GM21576 (cell line): ENCODE measurements at regions not wholly inside any gene's neighbourhood (a gene's known extent, or its start where the extent isn't known, plus 50 kb on each side); places are given as distances from the start of the nearest gene placed in this dataset.
"Not testable (repeated sequence)": the region's sequence is repeated elsewhere in the genome, so short reads cannot be mapped to it uniquely, and the experiment has no call there.

Source experiments
- ATAC-seq: cut with Tn5 transposase; IDR thresholded peaks from one replicate; pipeline ENCODE4 v1.9.1; 2021; ENCODE audit warnings: mild to moderate bottlenecking, moderate library complexity; ENCODE audit not compliant: unreplicated experiment

DNA sequence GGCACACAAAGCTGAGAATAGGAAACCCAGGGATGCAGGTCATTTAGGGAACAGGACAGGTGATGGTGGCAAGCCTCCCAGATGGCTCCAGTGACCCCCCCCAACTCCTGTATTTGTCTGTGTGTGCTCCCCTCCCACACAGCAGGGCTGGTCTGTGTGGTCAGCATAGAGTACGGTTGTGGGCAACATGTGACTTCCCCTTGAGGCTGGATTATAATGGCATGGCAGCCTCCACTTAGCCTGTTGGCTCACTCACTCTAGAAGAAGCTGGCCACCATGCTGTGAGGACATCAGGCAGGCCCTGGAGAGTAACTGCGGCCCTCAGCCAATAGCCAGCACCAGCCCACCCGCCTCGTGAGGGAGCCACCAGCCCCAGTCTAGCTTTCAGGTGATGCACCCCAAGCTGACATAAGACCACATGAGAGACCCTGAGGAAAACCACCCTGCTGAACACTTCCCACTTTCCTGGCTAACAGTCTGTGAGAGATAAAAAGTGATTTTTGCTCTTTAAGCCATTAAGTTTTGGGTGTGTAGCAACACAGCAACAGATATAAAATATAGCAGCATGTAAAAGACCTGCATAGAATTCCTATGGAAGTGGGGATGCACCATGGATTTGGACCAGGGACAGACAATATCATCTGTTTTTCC, 151.3 kb downstream of the LAT start:
- not testable (repeated sequence) for ATAC-seq

- ATAC-seq: not testable (repeated sequence)
These were observed 150.2 kb downstream of the LAT start for GRCh38 chr16:29135098-29135497.

- not testable (repeated sequence) for ATAC-seq
These were observed 149.0 kb downstream of the LAT start for GRCh38 chr16:29133681-29134430.

- ATAC-seq: not testable (repeated sequence)
These were observed 148.0 kb downstream of the LAT start for GRCh38 chr16:29132869-29133268.

- ATAC-seq: not testable (repeated sequence)
These were observed 147.6 kb downstream of the LAT start for GRCh38 chr16:29132444-29132843.

GRCh38 chr16:29130901-29131851, 146.3 kb downstream of the LAT start:
- ATAC-seq: not testable (repeated sequence)

GRCh38 chr16:29130131-29130711, 145.4 kb downstream of the LAT start:
- ATAC-seq: not testable (repeated sequence)

DNA sequence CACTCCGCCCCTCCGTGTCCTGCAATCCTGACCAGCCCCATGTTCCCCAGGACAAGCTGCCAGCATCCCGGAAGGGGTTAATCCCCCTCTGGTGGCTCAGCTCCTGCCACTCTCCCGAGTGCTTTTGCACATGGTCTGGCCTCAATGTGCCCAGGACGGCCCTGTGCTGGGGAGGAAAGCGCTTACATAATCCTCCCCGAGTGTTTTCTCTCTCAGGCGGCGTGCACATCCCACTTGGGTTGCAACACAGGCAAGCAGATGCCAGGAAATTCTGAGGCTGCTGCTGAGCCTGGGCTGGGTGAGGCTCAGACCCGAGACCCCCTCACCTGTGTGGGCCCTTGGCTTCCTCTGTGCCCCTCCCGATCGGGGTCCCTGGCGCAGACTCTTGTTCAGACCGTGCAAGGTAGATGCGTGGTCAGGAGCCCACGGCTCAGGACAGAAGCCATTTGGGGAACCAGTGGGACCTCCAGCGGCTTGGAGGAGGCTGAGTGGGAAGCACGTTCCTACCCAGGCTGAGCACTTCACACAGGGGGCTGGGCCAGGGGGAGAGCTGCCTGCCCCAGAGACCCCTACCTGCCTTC, 144.7 kb downstream of the LAT start:
- not testable (repeated sequence) for ATAC-seq

GRCh38 chr16:29128732-29129457, 144.0 kb downstream of the LAT start:
- not testable (repeated sequence) for ATAC-seq

DNA sequence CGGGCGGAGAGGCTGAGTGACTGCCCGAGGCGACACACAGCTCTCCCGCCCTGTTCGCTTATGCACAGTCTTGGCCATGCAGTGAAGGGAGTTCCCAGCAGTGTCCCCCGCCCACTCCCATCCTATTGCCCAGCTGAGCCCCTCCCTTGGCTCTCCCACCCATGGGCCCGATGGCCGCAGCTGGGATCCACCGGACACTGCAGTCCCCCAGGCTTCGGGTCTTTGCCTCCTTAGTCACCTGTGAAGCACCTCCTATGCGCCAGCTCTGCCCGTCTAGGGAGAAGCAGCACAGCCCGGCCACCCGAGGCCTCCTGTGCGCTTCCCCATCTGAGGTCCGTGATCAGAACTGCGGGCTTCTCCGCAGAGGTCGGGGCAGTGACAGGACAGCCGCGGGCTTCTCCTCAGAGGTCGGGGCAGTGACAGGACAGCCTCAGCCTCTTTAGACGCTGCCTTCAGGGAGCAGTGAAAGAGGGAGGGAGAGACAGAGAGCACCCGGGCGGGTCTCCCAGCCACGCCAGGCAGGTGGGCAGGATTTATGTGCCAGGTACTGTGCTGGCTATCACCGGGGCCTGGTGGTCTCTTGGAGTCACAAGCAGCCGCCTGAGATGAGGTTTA, 143.1 kb downstream of the LAT start:
- ATAC-seq: not testable (repeated sequence)

- no peak for ATAC-seq
These were observed 141.8 kb downstream of the LAT start for GRCh38 chr16:29126616-29127015.

DNA sequence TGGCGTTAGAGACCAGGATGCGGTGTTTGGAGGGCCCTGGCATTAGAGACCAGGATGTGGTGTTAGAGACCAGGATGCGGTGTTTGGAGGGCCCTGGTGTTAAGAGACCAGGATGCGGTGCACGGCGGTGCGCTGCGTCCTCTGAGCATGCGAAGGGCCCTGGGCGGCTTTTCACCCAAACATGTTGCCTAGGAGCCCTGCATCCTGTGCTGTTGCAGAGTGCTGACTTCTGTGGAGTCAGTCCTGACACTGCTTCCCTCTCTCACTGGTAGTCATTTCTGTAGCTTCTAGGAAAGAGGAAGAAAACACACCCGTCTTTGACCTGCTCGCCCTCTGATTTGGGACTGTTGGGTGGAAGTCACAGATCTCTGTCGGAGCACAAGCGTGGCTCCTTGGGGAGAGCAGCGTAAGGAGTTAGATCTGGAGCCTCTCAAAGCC, 141.2 kb downstream of the LAT start:
- ATAC-seq: no peak

- no peak for ATAC-seq
These were observed 140.0 kb downstream of the LAT start for GRCh38 chr16:29124828-29125227.

DNA sequence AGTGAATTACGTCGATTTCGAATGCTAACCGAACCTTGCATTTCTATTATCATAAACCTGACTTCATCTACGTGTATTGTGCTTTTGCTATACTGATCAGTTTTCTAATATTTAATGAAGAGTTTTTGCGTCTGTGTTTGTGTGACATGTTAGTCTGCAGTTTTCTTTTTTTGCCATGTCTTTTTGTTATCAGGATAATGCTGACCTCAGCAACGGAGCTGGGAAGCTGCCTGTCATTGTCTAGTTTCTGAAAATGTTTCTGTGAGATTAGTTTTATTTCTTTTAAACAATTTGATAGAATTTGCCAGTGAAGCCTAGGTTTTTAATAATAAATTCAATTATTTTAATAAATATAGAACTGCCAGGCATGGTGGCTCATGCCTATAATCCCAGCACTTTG, 139.3 kb downstream of the LAT start:
- not testable (repeated sequence) for ATAC-seq

- ATAC-seq: not testable (repeated sequence)
These were observed 135.8 kb downstream of the LAT start for GRCh38 chr16:29120680-29121079.

DNA sequence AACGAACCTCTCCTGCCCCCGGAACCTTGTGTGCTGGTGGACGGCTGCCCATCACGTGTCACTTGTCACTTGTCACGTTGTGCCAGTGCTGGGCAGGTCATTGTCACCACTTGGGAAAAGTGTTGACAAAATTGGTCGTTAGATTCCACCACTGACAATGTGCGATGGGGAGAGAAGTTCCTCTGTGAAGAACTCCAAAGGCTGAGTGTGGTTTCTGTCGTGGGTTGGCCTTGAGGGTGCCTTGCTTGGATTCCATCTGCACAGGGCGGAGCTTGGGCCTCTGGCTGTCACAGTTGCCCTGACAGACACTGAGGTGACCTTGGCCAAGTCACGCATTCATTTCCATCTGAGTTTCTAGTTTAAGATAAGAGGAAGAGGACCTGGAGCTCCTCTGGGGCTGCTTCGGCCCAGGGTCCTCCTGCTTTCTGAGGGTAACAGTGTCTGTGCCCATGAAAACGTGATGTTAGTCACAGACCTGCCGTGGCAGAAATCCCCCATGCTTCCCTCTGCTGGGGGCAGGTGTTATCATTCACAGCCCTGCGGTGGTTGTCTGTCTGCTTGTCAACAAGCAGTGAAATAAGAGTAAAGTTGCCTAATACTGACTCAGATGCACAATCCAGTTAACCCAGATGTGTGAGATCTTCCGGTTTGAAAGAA, 133.6 kb downstream of the LAT start:
- ATAC-seq: not testable (repeated sequence)

DNA sequence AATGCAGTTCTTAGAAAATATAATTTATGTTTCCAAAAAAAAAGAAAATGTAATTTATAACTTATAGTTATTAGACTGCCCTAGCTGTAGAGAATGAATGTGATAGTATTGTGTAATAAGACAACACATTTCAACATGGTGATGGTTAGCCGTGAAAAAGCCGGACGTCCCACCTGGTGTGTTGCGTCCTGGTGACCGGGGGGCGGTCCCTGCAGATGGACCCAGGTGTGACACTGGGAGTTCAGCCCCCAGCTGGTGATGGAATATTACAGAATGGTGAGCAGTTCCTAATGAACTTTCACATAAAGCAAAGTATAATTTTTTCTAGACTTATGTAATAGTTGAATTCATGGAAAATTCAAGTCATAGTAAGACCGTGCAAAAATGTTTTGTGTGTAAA, 132.8 kb downstream of the LAT start:
- no peak for ATAC-seq

DNA sequence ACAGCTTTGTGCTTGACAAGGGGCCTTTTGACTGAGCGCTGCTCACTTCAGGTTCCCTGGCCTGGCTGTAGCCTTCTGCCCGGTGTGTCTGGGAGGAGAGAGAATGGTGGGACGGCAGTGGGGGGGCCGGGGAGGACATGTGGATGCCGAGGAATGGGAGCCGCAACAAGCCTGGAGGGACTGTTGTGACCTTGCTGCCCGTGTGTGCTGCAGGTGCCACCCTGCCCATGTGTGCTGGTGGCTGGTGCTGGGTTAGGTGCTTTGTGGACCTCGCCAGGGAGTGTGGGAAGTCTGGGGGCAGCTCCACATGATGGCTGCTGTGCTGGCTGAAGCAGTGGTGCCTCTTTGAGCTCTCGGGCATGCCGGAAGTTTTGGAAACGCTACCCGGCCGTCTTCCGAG, 132.1 kb downstream of the LAT start:
- no peak for ATAC-seq

- not testable (repeated sequence) for ATAC-seq
These were observed 131.4 kb downstream of the LAT start for GRCh38 chr16:29116207-29116606.
